Fibroblast of pulmonary artery (primary cell): ENCODE measurements at regions not wholly inside any gene's neighbourhood (a gene's known extent, or its start where the extent isn't known, plus 50 kb on each side); places are given as distances from the start of the nearest gene placed in this dataset.

ENCODE experiments used
- DNase-seq: peaks from one replicate; pipeline ENCODE4 v3.0.0-alpha.2; 2010; ENCODE audit warnings: low read depth
- H3K4me3 ChIP-seq: replicated peaks from 2 replicates; pipeline ENCODE4 v1.5.1; 2011; ENCODE audit warnings: low read depth, mild to moderate bottlenecking, control low read depth, low read length, moderate library complexity
- CTCF ChIP-seq: IDR thresholded peaks from 2 replicates; pipeline ENCODE4 v1.5.1; 2011; ENCODE audit warnings: mild to moderate bottlenecking, control low read depth, low read length, inconsistent platforms; ENCODE audit errors: missing control alignments

- peak; percentile 60 for TF ChIP-seq CTCF
- DNase-seq = peak; percentile 43
- H3K4me3 ChIP-seq = no peak overlapping the region
Observed at GRCh38 chr5:113806250-113806649, 292.8 kb downstream of the YTHDC2 start.

- no peak overlapping the region for H3K4me3 ChIP-seq
- DNase-seq = peak; percentile 22
- TF ChIP-seq CTCF = no peak
Observed at GRCh38 chr5:113806904-113807303, 293.4 kb downstream of the YTHDC2 start.

GRCh38 chr5:113807427-113807991 lies 294.0 kb downstream of the YTHDC2 start:
- DNase-seq = peak; percentile 25
- no peak for TF ChIP-seq CTCF
- H3K4me3 ChIP-seq = no peak overlapping the region

GRCh38 chr5:113808956-113809355 lies 295.5 kb downstream of the YTHDC2 start:
- TF ChIP-seq CTCF = no peak
- no peak for DNase-seq
- H3K4me3 ChIP-seq = no peak overlapping the region

GRCh38 chr5:113809626-113810025 lies 296.1 kb downstream of the YTHDC2 start:
- H3K4me3 ChIP-seq = no peak overlapping the region
- DNase-seq = no peak
- no peak for TF ChIP-seq CTCF

- no peak for DNase-seq
- H3K4me3 ChIP-seq = no peak overlapping the region
- TF ChIP-seq CTCF = no peak
Observed at GRCh38 chr5:113813466-113813865, 300.0 kb downstream of the YTHDC2 start.

GRCh38 chr5:113817683-113818082 lies 304.2 kb downstream of the YTHDC2 start:
- no peak for DNase-seq
- no peak for TF ChIP-seq CTCF
- no peak overlapping the region for H3K4me3 ChIP-seq
